Adrenal gland (tissue), 9 donors: ENCODE measurements at regions not wholly inside any gene's neighbourhood (a gene's known extent, or its start where the extent isn't known, plus 50 kb on each side); places are given as distances from the start of the nearest gene placed in this dataset.
"Not testable (repeated sequence)": the region's sequence is repeated elsewhere in the genome, so short reads cannot be mapped to it uniquely, and the experiment has no call there.

Experiments used
- DNase-seq, 7 donors: peaks; one replicate each; pipeline ENCODE4 v3.0.0-alpha.2; 2019 to 2020
- H3K27ac ChIP-seq, 5 donors: fragments of 200-600 bp; sonication (generic) in 4 of 5; 1 replicate in 3 of 5; 2 replicates in 2 of 5; pipeline versions ENCODE4 v1.5.1 to v1.8.0; 2016 to 2020; ENCODE audit warnings: mild to moderate bottlenecking in 1 of 5
- H3K27me3 ChIP-seq: fragments of 200-600 bp; 2 replicates; pipeline ENCODE4 v1.8.0; 2021
- H3K36me3 ChIP-seq, 2 donors: fragments of 200-600 bp; replicated peaks in 1 of 2; 1 replicate in 1 of 2; 2 replicates in 1 of 2; pipeline versions ENCODE4 v1.5.1 to v1.8.0; 2018 to 2022
- H3K4me1 ChIP-seq, 2 donors: fragments of 200-600 bp; replicated peaks in 1 of 2; 1 replicate in 1 of 2; 2 replicates in 1 of 2; pipeline versions ENCODE4 v1.5.1 to v1.8.0; 2018 to 2021
- H3K4me3 ChIP-seq, 4 donors: fragments of 200-600 bp; sonication (generic) in 3 of 4; one replicate each; pipeline ENCODE4 v1.5.1; 2016 to 2018
- H3K9me3 ChIP-seq, 3 donors: fragments of 200-600 bp; sonication (generic) in 1 of 3; replicated peaks in 1 of 3; 1 replicate in 2 of 3; 2 replicates in 1 of 3; pipeline versions ENCODE4 v1.5.1 to v1.8.0; 2016 to 2021
- POLR2A ChIP-seq, 2 donors: fragments of 450-650 bp; IDR thresholded peaks; one replicate each; pipeline ENCODE4 v1.6.1; 2017; ENCODE audit warnings: antibody characterized with exemption in 2 of 2, mild to moderate bottlenecking in 2 of 2, moderate library complexity in 1 of 2
- WGBS, 4 donors: extraction: QIAGEN DNeasy Blood & Tissue Kit in 2 of 4; methylation state at CpG; one replicate each; pipeline versions ENCODE4 v1.1.5 to v1.1.7; 2013 to 2017; 5-methylcytosine and 5-hydroxymethylcytosine counted together
- intact Hi-C, 2 donors: fragments of 100-400 bp; cut with DNase I; formaldehyde crosslinking; loops; one replicate each; pipeline versions ENCODE4 v1.14.1 to v1.15.0; 2022 to 2023
- TF ChIP-seq, protein P1 (sequence below), 6 experiments: fragments of 450-650 bp in 4 of 6; fragments of 200-600 bp in 2 of 6; sonication (generic) in 1 of 6; IDR thresholded peaks; 1 replicate in 5 of 6; 2 replicates in 1 of 6; pipeline versions ENCODE4 v1.5.1 to v1.8.0; 2016 to 2021; ENCODE audit warnings: antibody characterized with exemption in 6 of 6, mild to moderate bottlenecking in 2 of 6, moderate library complexity in 1 of 6
- donor health status: healthy with polysubstance abuse.
- donor health status: Bipolar disorder and iron deficiency.
- donor health status: DM: yes; HTN: yes; CAD: no.
- donor health status: DM: no; HTN: no; CAD: no.
- donor health status: DM: no; HTN: no; CAD: no.

DNA sequence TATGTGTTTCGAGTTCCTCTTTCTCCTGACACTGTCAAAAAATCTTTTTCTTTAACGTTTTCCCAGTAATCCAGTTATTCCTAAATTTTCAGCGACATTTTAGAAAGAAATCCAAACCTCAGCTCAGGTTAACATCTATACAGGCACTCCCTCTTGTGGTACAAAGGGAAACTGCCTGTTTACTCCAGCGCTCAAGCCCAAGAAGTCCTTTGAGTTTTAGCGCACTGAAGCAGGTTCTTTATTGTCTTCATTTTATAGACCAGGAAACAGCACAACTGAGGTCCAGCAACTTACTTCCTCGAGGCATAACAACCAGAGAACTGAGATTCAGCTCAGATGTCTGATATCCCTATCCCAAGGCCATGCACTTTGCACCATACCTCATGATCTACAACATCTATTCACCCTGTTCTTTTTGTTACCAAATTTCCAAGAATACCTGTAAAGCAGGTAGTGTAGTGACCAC is 287.2 kb upstream of the MKLN1 start:
- WGBS, 4 donors: 2 to 3% (median 3%) methylated on average over 6 of the region's 6 CpGs
- peak in 6 of 7 donors; percentile 44 to 81 (median 68) for DNase-seq
- TF ChIP-seq, protein P1, sequence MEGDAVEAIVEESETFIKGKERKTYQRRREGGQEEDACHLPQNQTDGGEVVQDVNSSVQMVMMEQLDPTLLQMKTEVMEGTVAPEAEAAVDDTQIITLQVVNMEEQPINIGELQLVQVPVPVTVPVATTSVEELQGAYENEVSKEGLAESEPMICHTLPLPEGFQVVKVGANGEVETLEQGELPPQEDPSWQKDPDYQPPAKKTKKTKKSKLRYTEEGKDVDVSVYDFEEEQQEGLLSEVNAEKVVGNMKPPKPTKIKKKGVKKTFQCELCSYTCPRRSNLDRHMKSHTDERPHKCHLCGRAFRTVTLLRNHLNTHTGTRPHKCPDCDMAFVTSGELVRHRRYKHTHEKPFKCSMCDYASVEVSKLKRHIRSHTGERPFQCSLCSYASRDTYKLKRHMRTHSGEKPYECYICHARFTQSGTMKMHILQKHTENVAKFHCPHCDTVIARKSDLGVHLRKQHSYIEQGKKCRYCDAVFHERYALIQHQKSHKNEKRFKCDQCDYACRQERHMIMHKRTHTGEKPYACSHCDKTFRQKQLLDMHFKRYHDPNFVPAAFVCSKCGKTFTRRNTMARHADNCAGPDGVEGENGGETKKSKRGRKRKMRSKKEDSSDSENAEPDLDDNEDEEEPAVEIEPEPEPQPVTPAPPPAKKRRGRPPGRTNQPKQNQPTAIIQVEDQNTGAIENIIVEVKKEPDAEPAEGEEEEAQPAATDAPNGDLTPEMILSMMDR (IDR thresholded peaks at IDR 0.05): peak; percentile 77 to 91 (median 84)
- TF ChIP-seq POLR2A (IDR thresholded peaks at IDR 0.05): no peak
- Histone ChIP-seq H3K36me3 (no peaks in the 10 kb centered on the region), H3K27me3 (no peaks in the 10 kb centered on the region), H3K4me3 (no peak overlapping the region), H3K9me3 (no peaks in the 10 kb centered on the region), H3K27ac (peak overlapping the region in 1 of 5 donors; percentile 30), H3K4me1 (peaks cover 24 to 44% of the 10 kb centered on the region in 2 donors)
- intact Hi-C loops: loop anchor here in 1 of 2 donors (10.0 kb wide), 1 partner anchor 146 kb away; no protein-coding TSS in a partner anchor

DNA sequence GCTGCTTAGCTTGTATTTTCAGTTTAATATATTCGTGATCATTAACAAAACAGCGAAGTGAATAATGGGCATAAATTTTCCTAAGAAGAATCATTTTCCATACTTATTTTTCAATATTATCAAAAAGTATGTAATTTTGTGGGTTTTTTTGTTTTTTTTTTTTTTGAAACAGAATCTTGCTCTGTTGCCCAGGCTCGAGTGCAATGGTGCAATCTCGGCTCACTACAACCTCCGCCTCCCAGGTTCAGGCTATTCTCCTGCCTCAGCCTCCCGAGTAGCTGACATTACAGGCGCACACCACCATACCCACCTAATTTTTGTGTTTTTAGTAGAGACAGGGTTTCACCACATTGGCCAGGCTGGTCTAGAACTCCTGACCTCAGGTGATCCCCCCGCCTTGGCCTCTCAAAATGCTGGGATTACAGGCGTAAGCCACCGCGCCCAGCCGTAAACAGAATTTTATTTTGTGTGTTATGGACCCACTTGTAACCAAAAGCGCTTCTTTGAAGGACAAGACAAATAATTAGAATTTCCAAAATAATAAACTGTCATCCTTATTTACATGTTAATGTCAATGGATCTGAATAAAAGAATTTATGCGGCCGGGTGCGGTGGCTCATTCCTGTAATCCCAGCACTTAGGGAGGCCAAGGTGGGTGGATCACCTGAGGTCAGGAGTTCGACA is 286.5 kb upstream of the MKLN1 start:
- WGBS, 4 donors: 95 to 97% (median 96%) methylated on average over 17 of the region's 17 CpGs
- not testable (repeated sequence) for H3K4me3 ChIP-seq, H3K36me3 ChIP-seq, H3K9me3 ChIP-seq, H3K27me3 ChIP-seq
- intact Hi-C loops: loop anchor here in 1 of 2 donors (10.0 kb wide), 1 partner anchor 146 kb away; no protein-coding TSS in a partner anchor
- Histone ChIP-seq H3K4me1 (peaks cover 24 to 44% of the 10 kb centered on the region in 2 donors), H3K27ac (peak overlapping the region in 1 of 5 donors; percentile 30)
- DNase-seq: peak in 1 of 7 donors; percentile 52

DNA sequence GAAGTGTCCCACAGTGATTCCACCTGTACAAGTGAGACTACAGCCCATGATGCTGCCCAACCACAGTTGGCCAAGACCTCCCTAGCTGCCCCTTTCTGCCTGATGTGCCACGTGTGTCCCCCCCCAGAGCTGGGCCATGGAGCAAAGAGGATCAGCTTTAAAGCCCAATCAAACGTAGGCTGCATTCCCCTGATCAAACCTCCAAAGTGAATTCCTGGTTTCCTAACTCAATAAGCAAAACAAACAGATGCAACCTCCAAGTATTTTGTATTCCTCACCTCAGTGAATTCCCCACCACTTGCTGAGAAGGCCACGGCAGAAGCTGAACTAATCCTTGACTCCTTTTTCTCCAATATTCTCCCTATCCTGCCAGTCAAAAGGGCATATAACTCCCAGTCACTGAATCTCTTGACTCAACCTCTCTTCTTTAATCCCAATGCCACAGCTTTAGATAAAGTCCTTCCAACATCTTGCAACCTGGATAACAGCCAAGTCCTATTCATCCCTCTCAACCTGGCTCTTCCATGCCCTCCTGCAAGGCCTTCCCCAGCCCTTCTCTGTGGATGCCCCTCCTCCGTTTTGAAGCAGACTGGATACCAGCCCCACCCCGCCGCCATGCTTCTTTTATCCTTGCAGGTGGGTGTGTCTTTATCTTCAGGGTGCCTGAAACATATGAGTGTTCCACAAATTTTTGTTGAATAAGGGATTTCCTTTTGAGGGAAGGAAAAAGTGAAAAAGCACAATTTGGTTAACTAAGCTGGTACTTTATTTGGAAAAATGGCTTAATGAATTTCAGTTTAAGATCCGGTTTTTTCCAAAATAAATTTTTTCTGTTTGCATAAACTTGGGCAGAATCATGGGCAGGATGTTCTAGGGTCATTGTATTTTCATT is 285.2 kb upstream of the MKLN1 start:
- Histone ChIP-seq H3K27me3 (no peaks in the 10 kb centered on the region), H3K36me3 (no peaks in the 10 kb centered on the region), H3K27ac (peak overlapping the region in 1 of 5 donors; percentile 14), H3K9me3 (no peaks in the 10 kb centered on the region), H3K4me1 (peaks cover 24 to 42% of the 10 kb centered on the region in 2 donors), H3K4me3 (no peak overlapping the region)
- no peak for TF ChIP-seq POLR2A (IDR thresholded peaks at IDR 0.05)
- TF ChIP-seq, protein P1 (IDR thresholded peaks at IDR 0.05): no peak
- intact Hi-C loops: loop anchor here in 1 of 2 donors (10.0 kb wide), 1 partner anchor 148 kb away; no protein-coding TSS in a partner anchor
- WGBS, 4 donors: 71 to 74% (median 73%) methylated on average over 7 of the region's 7 CpGs
- peak in 1 of 7 donors; percentile 48 for DNase-seq

DNA sequence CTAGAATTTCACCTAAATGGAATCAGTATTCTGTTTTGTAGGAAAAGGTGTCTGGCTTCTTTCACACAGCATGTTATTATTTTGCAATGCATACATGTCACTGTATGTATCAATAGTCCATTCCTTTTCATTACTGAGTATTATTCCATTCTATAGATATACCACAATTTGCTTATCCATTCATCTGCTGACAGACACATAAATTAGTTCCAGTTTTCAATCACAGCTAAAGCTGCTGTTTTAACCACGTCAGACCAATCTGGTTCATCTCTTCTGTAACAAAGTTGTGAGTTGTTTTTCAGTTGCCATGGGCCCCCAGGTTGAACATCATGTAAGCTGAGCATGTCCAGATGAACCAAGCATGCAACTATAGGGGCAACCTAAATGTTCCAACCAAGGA is 282.1 kb upstream of the MKLN1 start:
- Histone ChIP-seq H3K4me3 (no peak overlapping the region), H3K27ac (no peak overlapping the region), H3K4me1 (peaks cover 3 to 41% of the 10 kb centered on the region in 2 donors), H3K9me3 (no peaks in the 10 kb centered on the region), H3K36me3 (peaks cover 0 to 10% of the 10 kb centered on the region in 2 donors), H3K27me3 (no peaks in the 10 kb centered on the region)
- 83 to 95% (median 95%) methylated on average over 1 of the region's 1 CpG for WGBS, 4 donors
- no peak for TF ChIP-seq POLR2A (IDR thresholded peaks at IDR 0.05)
- TF ChIP-seq, protein P1 (IDR thresholded peaks at IDR 0.05): no peak
- no peak for DNase-seq
- intact Hi-C loops: loop anchor here in 1 of 2 donors (10.0 kb wide), 1 partner anchor 151 kb away; no protein-coding TSS in a partner anchor
